ENCODE measurements at regions not wholly inside any gene's neighbourhood (a gene's known extent, or its start where the extent isn't known, plus 50 kb on each side); places are given as distances from the start of the nearest gene placed in this dataset.

DNA sequence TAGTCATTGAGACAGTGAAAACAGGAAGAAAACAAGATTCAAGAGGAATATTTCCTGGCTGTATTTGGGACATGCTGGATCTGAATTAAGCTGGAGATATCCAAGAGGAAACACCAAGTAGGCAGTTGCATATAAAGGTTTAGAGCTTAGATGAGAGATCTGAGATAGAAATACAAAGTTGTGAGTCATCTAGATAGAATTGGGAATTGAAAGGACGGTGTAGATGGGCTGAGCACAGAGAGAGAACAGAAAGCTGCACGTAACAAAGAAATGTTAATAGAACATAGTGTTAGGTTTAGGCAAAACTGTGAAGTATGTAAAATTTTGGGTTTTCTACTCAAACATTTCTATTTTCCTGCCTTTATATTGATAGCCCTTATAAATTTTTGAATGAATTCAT lies 218.5 kb upstream of the TMEM196 start:
- CTCF ChIA-PET (ENCODE audit: partially characterized antibody) = no interaction called here
- Histone ChIP-seq H3K4me1 (ENCODE audit: insufficient read depth, low read length) (no peaks in the 10 kb centered on the region), H3K27ac (ENCODE audit: low read depth, low read length) (no peak overlapping the region), H3K27me3 (ENCODE audit: insufficient read depth, low read length) (no peaks in the 10 kb centered on the region), H3K36me3 (ENCODE audit: insufficient read depth, low read length) (no peaks in the 10 kb centered on the region), H3K4me3 (ENCODE audit: low read length in 2 of 2) (no peak overlapping the region), H3K9me3 (ENCODE audit: control insufficient read depth in 1 of 2, low read length in 2 of 2) (no peaks in the 10 kb centered on the region)
- no peak overlapping the region for H3K27ac Mint-ChIP-seq
- H3K4me1 Mint-ChIP-seq = no peaks in the 10 kb centered on the region
- H3K9me3 Mint-ChIP-seq = peaks cover 0 to 10% (median under 1%) of the 10 kb centered on the region in 8 donors
- H3K4me3 Mint-ChIP-seq = no peak overlapping the region
- intact Hi-C loops (cut with micrococcal nuclease) = no loop called here
- POLR2A ChIA-PET (ENCODE audit: partially characterized antibody) = no interaction called here
- no peak for DNase-seq
- no peaks in the 10 kb centered on the region for H3K27me3 Mint-ChIP-seq
- no peaks in the 10 kb centered on the region for H3K36me3 Mint-ChIP-seq

- CTCF ChIA-PET (ENCODE audit: partially characterized antibody) = no interaction called here
- Mint-ChIP-seq H3K9me3 (peaks cover 0 to 10% (median under 1%) of the 10 kb centered on the region in 8 donors), H3K36me3 (no peaks in the 10 kb centered on the region), H3K27me3 (no peaks in the 10 kb centered on the region), H3K4me3 (no peak overlapping the region), H3K4me1 (no peaks in the 10 kb centered on the region), H3K27ac (no peak overlapping the region)
- H3K4me3 ChIP-seq (ENCODE audit: low read length in 2 of 2) = no peak overlapping the region
- no peaks in the 10 kb centered on the region for H3K4me1 ChIP-seq (ENCODE audit: insufficient read depth, low read length)
- H3K27ac ChIP-seq (ENCODE audit: low read depth, low read length) = no peak overlapping the region
- H3K9me3 ChIP-seq (ENCODE audit: control insufficient read depth in 1 of 2, low read length in 2 of 2) = no peaks in the 10 kb centered on the region
- intact Hi-C loops (cut with micrococcal nuclease) = no loop called here
- POLR2A ChIA-PET (ENCODE audit: partially characterized antibody) = no interaction called here
- no peak for DNase-seq
- no peaks in the 10 kb centered on the region for H3K36me3 ChIP-seq (ENCODE audit: insufficient read depth, low read length)
- no peaks in the 10 kb centered on the region for H3K27me3 ChIP-seq (ENCODE audit: insufficient read depth, low read length)
Measured at GRCh38 chr7:19989906-19990305, 216.5 kb upstream of the TMEM196 start.

- no peaks in the 10 kb centered on the region for H3K27me3 Mint-ChIP-seq
- DNase-seq = no peak
Measured at GRCh38 chr7:19988860-19989259, 215.4 kb upstream of the TMEM196 start.

GRCh38 chr7:19984231-19984632 lies 210.8 kb upstream of the TMEM196 start:
- H3K9me3 Mint-ChIP-seq = peaks cover 0 to 12% (median 1%) of the 10 kb centered on the region in 8 donors
- Histone ChIP-seq H3K4me1 (ENCODE audit: insufficient read depth, low read length) (no peaks in the 10 kb centered on the region), H3K36me3 (ENCODE audit: insufficient read depth, low read length) (no peaks in the 10 kb centered on the region), H3K27me3 (ENCODE audit: insufficient read depth, low read length) (no peaks in the 10 kb centered on the region), H3K9me3 (ENCODE audit: control insufficient read depth in 1 of 2, low read length in 2 of 2) (no peaks in the 10 kb centered on the region), H3K4me3 (ENCODE audit: low read length in 2 of 2) (no peak overlapping the region), H3K27ac (ENCODE audit: low read depth, low read length) (no peak overlapping the region)
- DNase-seq = no peak
- H3K4me1 Mint-ChIP-seq = no peaks in the 10 kb centered on the region
- no peaks in the 10 kb centered on the region for H3K27me3 Mint-ChIP-seq
- no peak overlapping the region for H3K4me3 Mint-ChIP-seq
- ChIA-PET CTCF (ENCODE audit: partially characterized antibody) (no interaction called here), POLR2A (ENCODE audit: partially characterized antibody) (no interaction called here)
- intact Hi-C loops (cut with micrococcal nuclease) = no loop called here
- no peaks in the 10 kb centered on the region for H3K36me3 Mint-ChIP-seq
- H3K27ac Mint-ChIP-seq = no peak overlapping the region

More at GRCh38 chr7:19988860-19989259, 215.4 kb upstream of the TMEM196 start:
- no peaks in the 10 kb centered on the region for H3K27me3 ChIP-seq (ENCODE audit: insufficient read depth, low read length)
- intact Hi-C loops (cut with micrococcal nuclease) = no loop called here
- H3K36me3 ChIP-seq (ENCODE audit: insufficient read depth, low read length) = no peaks in the 10 kb centered on the region
- peaks cover 0 to 10% (median under 1%) of the 10 kb centered on the region in 8 donors for H3K9me3 Mint-ChIP-seq
- no peaks in the 10 kb centered on the region for H3K36me3 Mint-ChIP-seq
- H3K27ac ChIP-seq (ENCODE audit: low read depth, low read length) = no peak overlapping the region
- ChIA-PET POLR2A (ENCODE audit: partially characterized antibody) (no interaction called here), CTCF (ENCODE audit: partially characterized antibody) (no interaction called here)
- no peaks in the 10 kb centered on the region for H3K4me1 ChIP-seq (ENCODE audit: insufficient read depth, low read length)
- no peak overlapping the region for H3K27ac Mint-ChIP-seq
- H3K4me3 ChIP-seq (ENCODE audit: low read length in 2 of 2) = no peak overlapping the region
- H3K9me3 ChIP-seq (ENCODE audit: control insufficient read depth in 1 of 2, low read length in 2 of 2) = no peaks in the 10 kb centered on the region
- no peaks in the 10 kb centered on the region for H3K4me1 Mint-ChIP-seq
- no peak overlapping the region for H3K4me3 Mint-ChIP-seq

GRCh38 chr7:19982841-19983835 lies 209.7 kb upstream of the TMEM196 start:
- H3K36me3 Mint-ChIP-seq = no peaks in the 10 kb centered on the region
- no peak overlapping the region for H3K27ac Mint-ChIP-seq
- no peaks in the 10 kb centered on the region for H3K27me3 Mint-ChIP-seq
- no peak for DNase-seq
- intact Hi-C loops (cut with micrococcal nuclease) = no loop called here
- H3K4me1 ChIP-seq (ENCODE audit: insufficient read depth, low read length) = no peaks in the 10 kb centered on the region
- no peak overlapping the region for H3K27ac ChIP-seq (ENCODE audit: low read depth, low read length)
- no peaks in the 10 kb centered on the region for H3K36me3 ChIP-seq (ENCODE audit: insufficient read depth, low read length)
- no peak overlapping the region for H3K4me3 ChIP-seq (ENCODE audit: low read length in 2 of 2)
- H3K27me3 ChIP-seq (ENCODE audit: insufficient read depth, low read length) = no peaks in the 10 kb centered on the region
- H3K4me3 Mint-ChIP-seq = no peak overlapping the region
- H3K9me3 Mint-ChIP-seq = peaks cover 0 to 9% (median 0%) of the 10 kb centered on the region in 8 donors
- CTCF ChIA-PET (ENCODE audit: partially characterized antibody) = no interaction called here
- POLR2A ChIA-PET (ENCODE audit: partially characterized antibody) = no interaction called here
- no peaks in the 10 kb centered on the region for H3K9me3 ChIP-seq (ENCODE audit: control insufficient read depth in 1 of 2, low read length in 2 of 2)
- no peaks in the 10 kb centered on the region for H3K4me1 Mint-ChIP-seq

GRCh38 chr7:19973581-19973980 lies 200.2 kb upstream of the TMEM196 start:
- CTCF ChIA-PET (ENCODE audit: partially characterized antibody) = no interaction called here
- no peak overlapping the region for H3K4me3 Mint-ChIP-seq
- no peak overlapping the region for H3K27ac ChIP-seq (ENCODE audit: low read depth, low read length)

GRCh38 chr7:19972876-19973275 lies 199.5 kb upstream of the TMEM196 start:
- Mint-ChIP-seq H3K27me3 (no peaks in the 10 kb centered on the region), H3K9me3 (peaks cover 0 to 9% (median 2%) of the 10 kb centered on the region in 8 donors), H3K4me3 (no peak overlapping the region), H3K36me3 (no peaks in the 10 kb centered on the region), H3K4me1 (no peaks in the 10 kb centered on the region), H3K27ac (no peak overlapping the region)
- Histone ChIP-seq H3K27ac (ENCODE audit: low read depth, low read length) (no peak overlapping the region), H3K4me3 (ENCODE audit: low read length in 2 of 2) (no peak overlapping the region), H3K36me3 (ENCODE audit: insufficient read depth, low read length) (no peaks in the 10 kb centered on the region), H3K4me1 (ENCODE audit: insufficient read depth, low read length) (no peaks in the 10 kb centered on the region), H3K27me3 (ENCODE audit: insufficient read depth, low read length) (no peaks in the 10 kb centered on the region), H3K9me3 (ENCODE audit: control insufficient read depth in 1 of 2, low read length in 2 of 2) (no peaks in the 10 kb centered on the region)
- CTCF ChIA-PET (ENCODE audit: partially characterized antibody) = no interaction called here
- no peak for DNase-seq
- intact Hi-C loops (cut with micrococcal nuclease) = no loop called here
- POLR2A ChIA-PET (ENCODE audit: partially characterized antibody) = no interaction called here

More at GRCh38 chr7:19973581-19973980, 200.2 kb upstream of the TMEM196 start:
- intact Hi-C loops (cut with micrococcal nuclease) = no loop called here
- no peaks in the 10 kb centered on the region for H3K27me3 ChIP-seq (ENCODE audit: insufficient read depth, low read length)
- no peaks in the 10 kb centered on the region for H3K36me3 ChIP-seq (ENCODE audit: insufficient read depth, low read length)
- Mint-ChIP-seq H3K27me3 (no peaks in the 10 kb centered on the region), H3K36me3 (no peaks in the 10 kb centered on the region), H3K4me1 (no peaks in the 10 kb centered on the region), H3K9me3 (peaks cover 0 to 9% (median 2%) of the 10 kb centered on the region in 8 donors), H3K27ac (no peak overlapping the region)
- no peaks in the 10 kb centered on the region for H3K9me3 ChIP-seq (ENCODE audit: control insufficient read depth in 1 of 2, low read length in 2 of 2)
- POLR2A ChIA-PET (ENCODE audit: partially characterized antibody) = no interaction called here
- no peak overlapping the region for H3K4me3 ChIP-seq (ENCODE audit: low read length in 2 of 2)
- no peaks in the 10 kb centered on the region for H3K4me1 ChIP-seq (ENCODE audit: insufficient read depth, low read length)
- DNase-seq = no peak

All from CD4-positive, alpha-beta memory T cell (primary cell).